ENCODE measurements at regions not wholly inside any gene's neighbourhood (a gene's known extent, or its start where the extent isn't known, plus 50 kb on each side); places are given as distances from the start of the nearest gene placed in this dataset.

GRCh38 chrX:20383477-20383876 is 116.8 kb upstream of the RPS6KA3 start:
- DNase-seq: no peak

GRCh38 chrX:20382518-20383297 is 116.0 kb upstream of the RPS6KA3 start:
- DNase-seq: no peak

DNA sequence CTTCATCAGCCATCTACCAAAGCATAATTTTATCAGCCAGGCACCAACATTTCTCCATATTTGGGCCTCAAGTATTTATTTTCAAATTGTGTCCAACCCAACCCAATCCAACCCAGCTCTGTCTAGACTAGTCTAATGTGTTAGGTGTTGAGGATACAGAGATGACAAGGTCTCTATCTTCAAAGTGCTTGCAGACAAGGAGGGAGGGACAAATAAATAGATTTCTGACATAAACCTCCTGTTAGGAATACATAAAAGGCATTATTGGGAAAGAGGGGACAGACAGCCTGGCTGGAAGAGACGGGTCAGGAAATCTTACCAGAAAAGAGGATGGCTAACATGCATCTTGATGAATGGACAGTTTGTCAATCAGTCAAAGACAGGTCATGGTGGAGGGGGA is 115.4 kb upstream of the RPS6KA3 start:
- DNase-seq: no peak

DNA sequence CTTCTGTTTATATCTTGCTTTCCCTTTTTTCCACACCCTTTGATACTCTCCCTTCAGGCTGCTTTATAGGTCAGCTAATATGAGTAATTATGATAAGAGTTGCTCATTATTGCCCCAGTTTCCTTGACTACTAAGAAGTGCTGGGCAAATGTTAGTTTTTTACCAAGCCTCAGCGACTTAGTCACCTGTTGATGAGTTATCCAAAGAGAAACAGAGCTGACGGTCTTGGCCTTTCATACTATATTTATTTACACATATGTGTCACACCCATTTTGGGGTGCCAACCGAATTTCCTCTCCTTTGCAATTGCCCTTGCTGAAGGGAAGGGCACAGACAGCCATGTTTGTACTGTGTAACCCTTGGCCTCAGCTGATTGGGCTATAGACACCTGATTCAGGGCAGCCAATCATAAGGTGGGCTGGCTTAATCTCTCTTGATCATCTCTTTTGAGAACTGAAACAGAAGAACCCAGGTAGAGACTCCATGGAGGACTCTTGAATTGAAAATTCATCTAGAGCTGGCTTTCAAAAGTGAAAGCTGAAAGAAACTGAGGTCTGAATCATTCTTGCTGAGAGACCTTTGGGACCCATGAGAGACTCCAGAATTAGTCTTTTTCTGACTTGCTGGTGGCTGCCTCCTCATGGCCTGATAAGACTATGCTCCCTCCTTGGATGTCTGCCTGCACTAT is 111.7 kb upstream of the RPS6KA3 start:
- DNase-seq: no peak

- DNase-seq: no peak
Observed at GRCh38 chrX:20374900-20375438, 108.3 kb upstream of the RPS6KA3 start.

GRCh38 chrX:20374450-20374849 is 107.7 kb upstream of the RPS6KA3 start:
- DNase-seq: no peak

DNA sequence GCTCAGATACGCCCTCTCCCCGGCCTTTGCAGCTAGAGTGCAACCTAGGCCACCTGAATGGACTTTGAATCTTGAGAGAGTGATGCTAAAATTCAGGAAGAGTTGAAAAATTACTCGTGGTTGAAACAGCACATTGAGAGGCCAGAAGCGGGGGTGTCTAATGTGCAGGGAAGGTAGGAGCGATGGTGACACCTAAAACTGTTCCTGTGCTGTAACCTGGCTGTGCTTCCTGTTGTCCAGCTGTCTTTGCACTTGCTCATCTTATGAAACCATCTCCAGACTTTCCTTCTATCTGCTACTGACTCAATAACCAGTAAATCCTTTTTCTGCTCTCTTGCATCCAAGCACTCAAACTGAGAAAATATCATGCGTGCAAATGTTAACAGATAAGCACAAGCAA is 106.4 kb upstream of the RPS6KA3 start:
- no peak for DNase-seq

- DNase-seq: no peak
Observed at GRCh38 chrX:20372533-20372932, 105.8 kb upstream of the RPS6KA3 start.

DNA sequence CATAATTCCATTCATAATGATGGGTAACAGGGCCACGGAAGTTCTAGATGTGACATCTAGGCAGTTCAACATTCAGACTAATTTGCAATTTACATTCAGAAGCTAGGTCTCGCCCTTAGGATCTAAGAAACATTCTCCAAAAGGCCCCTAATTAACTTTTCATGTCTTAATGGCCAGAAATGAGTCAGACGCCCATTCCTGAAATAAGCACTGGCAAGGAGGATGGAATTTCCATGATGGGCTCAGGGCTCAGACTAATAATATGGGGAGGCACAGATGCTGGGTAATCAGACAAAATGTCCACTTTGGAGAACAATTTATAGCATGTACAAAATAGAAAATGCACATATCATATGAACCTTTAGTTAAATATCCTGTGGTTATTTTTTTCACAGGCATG is 102.8 kb upstream of the RPS6KA3 start:
- no peak for DNase-seq

GRCh38 chrX:20364238-20364637 is 97.5 kb upstream of the RPS6KA3 start:
- no peak for DNase-seq

DNA sequence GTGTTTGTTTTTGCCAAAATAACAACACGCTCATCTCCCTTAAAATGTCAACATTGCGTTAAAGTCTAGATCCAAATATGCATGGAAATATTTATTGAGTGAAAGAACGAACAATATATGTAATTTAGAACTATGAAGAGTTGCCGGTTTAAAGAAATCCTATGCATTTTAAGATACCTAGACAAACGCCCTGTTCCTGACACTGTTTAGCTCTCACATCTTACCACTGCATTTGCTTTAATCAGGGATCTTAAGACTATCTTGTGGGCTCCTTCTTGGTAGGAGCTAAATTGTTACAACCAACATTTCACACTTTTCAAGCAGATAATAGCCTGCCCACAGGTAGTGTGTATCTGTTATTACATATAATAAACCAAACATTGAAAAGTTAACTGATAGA is 96.6 kb upstream of the RPS6KA3 start:
- DNase-seq: no peak

DNA sequence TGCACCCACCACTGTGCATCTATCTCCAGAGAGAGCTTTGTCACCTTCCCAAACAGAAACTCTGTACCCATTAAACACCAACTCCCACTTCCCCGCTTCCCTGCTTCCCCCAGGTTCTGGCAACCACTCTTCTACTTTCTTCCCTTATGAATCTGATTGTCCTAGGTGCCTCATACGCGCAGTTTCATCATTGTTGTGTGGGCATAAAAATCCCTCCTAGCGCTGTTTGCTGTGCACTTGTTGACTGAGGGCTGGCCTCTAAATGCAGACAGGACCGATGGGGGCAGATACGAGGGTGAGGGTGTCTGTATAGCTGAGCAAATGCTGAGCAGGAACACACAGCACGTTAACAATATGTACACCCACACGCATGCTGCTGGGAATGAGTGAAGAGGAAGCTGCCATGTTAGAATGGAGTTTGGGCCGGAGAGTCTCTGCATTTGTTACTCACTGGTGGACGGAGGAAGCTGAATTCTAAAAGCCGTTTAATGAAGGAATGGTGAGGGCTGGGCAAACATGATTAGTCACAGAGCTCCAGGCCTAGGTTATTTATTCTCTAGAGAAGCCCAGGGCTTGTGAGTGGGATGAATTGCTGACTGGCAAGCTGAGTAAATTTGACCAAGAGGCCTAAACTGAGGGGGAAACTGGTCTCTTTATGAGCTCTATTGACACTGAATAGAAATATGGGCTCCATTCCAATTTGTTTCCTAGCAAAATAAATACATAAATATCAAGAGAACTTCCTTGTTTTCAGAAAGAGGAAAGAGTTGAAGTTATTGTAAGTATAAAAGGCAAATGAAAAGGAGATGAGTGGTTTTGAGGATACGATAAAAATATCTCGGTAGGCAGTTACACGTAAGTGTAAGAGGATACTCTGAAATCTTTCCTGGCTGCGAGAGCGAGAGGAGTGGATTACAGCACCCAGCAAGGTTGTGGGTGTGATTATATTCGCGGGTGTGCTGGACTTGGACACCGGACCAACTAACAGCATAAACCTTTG is 95.9 kb upstream of the RPS6KA3 start:
- peak in 1 of 56 donors; percentile 0 for DNase-seq

- DNase-seq: no peak
Observed at GRCh38 chrX:20361890-20362262, 95.2 kb upstream of the RPS6KA3 start.

DNA sequence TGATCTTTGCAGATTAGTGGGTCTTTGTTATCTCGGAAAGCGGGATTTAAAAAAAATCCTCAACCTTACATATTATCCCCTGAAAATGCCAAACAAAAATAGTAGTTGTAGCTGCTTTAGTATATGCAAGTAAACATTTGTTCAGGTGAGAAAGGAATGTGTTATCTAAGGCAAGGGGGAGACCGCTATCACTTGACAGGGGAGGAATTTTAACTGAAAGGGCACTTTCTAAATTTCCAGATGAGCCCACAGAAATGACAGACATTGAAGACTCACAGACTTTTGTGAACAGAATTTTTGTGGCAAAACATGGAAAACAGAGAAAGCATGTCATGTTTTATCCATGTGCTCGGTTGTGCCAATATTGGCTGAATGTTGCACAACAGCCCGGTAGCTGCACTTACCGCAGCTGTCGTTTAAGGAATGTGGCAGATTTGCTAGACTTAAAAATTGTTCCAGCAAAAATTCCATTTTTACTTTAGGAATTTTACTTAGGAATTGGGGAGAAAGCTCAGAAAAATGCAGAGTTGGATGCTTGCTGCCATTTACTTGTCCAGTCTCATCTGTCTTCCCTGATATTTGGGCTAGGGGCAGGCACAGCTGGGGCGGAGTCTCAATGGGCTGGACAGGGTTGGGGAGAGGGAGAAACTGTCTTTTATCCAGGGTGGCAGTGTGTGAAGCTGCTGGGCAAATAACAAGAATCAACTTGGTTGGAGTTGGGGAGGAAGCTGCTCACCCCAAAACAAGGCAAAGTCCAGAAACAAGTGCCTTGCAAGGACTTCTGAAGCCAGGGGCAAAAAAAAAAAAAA is 94.6 kb upstream of the RPS6KA3 start:
- no peak for DNase-seq

GRCh38 chrX:20355187-20355586 is 88.5 kb upstream of the RPS6KA3 start:
- no peak for DNase-seq

DNA sequence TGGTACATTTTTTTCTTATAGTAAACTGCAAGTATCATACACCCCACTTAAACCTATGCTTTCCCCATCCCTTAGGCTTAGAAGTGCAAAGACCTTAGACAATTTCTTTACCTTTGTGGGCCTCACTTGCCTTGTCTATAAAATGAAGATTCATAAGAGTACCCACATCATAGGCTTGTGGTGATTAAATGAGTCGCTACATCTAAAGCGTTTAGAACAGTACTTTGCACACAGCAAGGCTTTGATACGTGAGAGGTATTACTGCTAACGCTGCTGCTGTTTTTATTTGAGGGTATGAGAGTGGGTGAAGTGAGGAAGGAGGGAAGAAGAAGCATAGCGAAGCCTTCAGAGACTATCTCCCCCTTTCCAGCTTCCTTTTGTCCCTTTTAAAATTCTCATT is 87.8 kb upstream of the RPS6KA3 start:
- no peak for DNase-seq

- DNase-seq: no peak
Observed at GRCh38 chrX:20352935-20353336, 86.2 kb upstream of the RPS6KA3 start.

GRCh38 chrX:20352504-20352903 is 85.8 kb upstream of the RPS6KA3 start:
- DNase-seq: no peak

DNA sequence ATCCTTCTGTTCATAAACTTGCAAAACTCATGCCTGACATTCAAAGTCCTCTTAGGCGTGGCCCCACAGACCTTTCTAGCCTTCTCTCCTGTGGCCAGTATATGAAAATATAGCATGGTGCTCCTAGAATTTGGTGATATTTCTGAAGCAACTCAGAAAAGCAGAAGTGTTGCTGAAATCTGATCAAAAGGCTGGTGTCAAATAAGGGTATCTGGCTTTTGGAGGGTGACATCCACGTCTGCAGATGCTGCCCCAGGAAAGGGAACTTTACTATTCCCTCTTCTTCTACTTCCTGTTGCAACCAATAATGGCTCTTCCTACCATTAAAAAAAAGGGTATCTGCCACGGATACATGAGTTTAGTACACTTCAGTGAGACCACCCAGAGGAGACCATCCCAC is 83.9 kb upstream of the RPS6KA3 start:
- DNase-seq: no peak

DNA sequence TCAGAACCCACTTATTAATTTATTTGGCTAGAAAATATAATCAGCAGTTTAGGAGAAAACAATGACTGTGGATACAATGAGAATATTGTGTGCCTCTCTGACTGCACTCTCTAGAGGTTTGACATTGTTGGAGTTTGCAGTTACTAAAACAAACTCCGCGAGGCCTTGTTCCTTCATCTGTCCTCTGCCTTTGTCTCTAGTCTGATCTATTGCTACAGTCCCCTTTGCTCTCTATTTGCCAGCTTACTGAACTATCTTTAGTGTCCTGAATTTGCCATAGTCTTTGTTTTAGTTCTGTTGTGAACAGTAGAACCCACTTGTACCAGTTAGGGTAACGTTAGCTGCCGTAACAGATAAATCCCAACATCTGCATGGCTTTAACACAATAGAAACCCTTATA is 81.4 kb upstream of the RPS6KA3 start:
- no peak for DNase-seq

DNA sequence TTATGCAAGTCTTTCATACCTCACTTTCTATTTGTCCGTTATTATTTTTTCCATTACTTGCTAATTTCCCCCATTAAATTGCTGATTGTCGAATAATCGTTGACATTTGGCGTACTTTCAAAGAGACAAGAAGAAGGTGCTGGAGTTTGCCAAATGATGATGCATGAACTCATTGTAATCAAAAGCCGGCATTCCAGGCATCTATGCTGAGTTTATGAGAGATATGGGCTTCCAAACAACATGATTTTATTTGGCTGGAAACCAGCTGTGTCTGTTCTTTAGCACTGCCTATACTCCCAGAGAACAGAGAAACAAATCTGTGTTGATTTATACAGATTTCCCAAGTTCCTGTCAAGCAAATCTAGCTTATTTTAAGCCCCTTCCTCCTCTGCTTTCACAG is 80.8 kb upstream of the RPS6KA3 start:
- no peak for DNase-seq

Data from nucleus accumbens (tissue), 56 donors.